ENCODE measurements at regions not wholly inside any gene's neighbourhood (a gene's known extent, or its start where the extent isn't known, plus 50 kb on each side); places are given as distances from the start of the nearest gene placed in this dataset.
"Not testable (repeated sequence)": the region's sequence is repeated elsewhere in the genome, so short reads cannot be mapped to it uniquely, and the experiment has no call there.

DNA sequence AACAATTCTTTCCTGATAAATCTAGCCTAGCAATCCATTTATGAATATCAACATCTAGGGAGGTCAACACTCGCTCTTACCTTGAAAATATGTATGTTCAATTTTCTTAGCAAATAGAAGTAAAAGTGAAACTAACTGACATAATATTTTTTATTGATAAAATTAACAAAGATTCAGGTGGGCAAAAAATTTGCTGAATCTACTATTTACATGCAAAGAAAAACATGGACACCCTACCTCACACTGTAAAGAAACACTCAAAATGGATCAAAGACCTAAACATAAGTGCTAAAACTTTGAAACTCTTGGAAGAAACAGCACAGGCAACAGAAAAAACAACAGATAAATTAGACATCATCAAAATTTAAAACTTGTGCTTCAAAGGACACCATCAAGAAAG is 151.6 kb upstream of the MYRIP start:
- no peak for DNase-seq

DNA sequence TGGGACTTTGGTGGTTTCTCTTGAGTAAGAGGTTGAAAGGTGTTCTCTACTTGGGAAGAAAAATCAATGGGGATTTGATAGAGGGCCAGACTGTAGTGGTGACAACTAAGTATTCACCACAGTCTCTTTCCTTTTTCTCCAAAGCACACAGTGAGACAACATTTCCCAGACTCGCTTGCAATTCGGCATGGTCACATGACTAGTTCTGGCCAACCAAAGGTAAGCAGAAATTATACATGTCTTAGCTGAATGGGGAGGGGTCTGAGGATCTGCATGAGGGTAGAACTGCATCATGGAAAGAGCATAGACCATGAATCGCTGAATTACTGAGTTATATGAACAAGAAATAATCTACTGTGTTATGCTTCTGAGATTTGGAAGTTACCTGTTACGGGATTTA is 144.5 kb upstream of the MYRIP start:
- DNase-seq = no peak

DNA sequence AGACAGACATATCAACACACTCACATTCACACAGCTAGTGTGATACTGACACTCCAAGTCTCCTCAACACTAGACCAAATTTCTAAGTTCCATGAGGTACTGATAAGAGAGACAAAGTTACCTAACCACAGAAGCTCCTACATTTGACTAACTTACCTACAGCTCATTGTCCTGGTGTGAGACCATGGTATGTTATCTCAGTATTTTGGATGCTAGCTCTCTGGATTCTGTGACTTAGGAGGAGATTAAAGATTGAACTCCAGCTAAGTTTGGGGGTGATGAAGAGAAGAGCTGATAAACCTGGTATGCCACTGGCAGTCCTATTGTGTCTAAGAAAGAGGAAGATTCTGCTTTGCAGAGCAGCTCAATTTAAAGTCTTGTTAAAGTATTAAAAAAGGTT is 144.0 kb upstream of the MYRIP start:
- no peak for DNase-seq

DNA sequence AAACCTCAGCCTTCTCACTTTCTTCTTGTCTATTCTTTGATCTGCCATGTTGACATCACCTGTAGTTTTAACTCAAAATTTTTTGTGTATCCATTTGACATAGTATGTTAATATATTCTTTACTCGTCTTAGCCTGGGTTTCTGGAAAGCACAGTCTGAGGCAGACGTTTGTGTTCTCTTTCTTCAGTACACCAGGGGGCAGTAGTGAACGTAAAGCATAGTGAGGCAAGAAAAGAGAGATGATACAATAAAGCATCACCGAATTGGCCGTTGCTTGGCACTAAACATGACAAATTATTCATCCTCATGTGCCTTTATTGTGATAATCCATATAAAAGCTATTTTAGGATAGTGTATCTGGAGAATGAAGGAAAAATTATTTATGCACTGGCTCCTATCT is 141.0 kb upstream of the MYRIP start:
- peak; percentile 10 for DNase-seq

DNA sequence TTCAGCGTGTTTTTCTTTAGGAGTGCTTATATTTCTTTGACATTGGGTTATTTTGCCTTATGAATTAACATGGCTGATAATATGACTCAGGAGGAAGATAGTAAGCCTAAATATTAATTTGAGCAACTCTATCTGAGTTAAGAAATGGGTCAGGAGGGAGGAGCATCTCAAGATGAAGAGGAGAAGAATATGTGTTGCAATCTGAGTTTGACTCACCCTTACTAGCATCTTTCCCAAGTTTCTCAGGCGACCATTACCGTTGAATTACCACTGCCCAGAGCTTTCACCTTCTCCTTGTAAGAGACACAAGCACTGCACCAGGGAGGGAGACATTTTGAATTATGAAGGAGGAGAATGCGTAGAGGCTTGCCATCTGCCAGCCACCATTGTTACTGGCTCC is 138.3 kb upstream of the MYRIP start:
- DNase-seq = no peak

DNA sequence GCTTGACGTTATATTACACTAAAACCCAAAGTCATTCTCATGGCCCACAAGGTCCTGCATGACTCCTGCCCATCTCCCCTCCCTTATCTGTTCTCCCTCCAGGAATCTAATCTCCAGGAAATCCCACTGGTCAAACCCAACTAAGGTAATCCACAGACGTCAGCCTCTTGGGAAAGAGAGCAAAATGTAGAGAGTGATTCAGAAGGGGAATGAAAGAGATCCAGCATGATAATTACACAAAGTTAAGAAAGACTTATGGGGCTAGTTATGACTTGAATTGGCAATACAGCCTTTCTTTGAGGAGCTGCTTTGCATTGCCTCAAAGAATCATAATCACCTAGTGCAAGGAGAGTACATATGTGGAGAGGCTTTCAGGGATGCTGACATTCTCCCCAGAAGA is 137.8 kb upstream of the MYRIP start:
- no peak for DNase-seq

DNA sequence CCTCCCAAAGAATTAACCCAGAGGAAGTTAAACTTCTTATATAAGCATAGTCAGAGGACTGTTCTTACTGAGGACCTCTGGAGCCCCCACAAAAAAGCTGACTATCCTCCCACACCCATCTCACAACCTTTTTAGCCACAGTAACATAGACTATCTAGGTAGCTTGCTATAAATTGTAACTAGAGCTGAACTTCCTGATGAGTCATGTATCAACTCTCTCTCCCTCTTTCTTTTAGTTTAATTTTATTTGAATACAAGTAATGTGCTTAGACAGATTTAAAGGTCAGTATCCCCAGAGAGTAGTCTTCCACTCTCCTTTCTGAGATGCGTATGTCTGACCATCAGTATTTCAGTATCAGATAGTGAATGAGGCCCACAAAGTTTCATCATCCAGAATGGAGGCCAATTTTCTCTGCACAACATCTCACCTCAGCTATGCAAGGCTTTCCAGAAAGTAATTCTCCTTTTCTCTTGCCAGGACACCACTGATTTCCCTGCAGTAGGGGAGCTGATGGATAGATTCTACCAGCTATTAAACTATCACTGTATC is 104.0 kb upstream of the MYRIP start:
- no peak for DNase-seq

DNA sequence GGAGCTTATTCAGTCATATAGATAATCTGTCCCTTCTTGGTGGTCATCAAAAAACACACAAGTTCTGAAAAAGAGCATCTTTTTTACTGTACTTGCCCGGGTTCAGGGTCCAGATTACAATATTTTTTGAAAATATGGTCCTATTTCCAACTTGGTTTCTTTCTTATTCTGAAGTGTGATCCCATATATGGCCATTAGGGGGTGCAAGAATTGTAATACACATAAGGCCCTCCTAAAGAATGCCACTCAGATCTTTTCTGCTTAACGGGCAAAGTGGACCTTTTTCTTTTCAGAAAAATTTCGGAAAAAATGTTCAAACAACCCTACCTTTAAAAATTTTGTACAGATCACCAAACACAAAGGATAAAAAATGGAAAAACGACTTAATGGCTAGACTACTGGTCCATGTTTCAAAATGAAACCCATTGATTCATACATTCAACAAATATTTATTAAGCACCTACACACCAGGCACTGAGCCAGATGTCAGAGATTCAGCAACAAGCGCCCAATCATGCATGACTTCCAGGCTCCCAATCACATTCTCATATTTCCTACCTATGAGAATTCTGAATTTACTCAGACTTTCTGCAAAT is 102.0 kb upstream of the MYRIP start:
- peak; percentile 8 for DNase-seq

DNA sequence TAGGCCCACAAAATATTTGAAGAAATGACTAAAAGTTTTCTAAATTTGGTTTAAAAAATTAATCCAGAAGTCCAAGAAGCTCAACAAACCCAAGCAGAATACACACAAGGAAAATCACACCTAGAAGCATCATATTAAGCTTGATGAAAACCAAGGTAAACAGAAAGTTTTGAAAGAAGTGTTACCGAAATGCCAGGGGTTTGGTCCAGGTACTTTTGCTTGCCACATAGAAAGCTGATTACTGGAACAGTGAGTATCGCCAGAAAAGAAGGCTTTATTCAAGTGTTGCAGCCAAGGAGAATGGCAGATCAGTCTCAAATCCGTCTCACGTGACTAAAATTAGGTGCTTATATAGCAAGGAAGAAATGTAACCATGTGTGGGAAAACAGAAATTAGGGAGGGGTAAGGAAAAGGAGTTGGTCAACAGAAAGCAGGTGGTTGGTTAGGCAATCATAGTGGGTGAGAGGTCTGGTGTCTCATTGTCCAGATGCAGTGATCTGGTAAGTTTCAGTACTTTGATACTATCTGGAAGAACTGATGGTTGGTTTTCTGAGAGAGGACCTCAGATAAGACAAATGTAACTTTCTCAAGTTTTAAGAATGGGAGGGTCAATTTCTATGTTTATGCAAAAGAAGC is 96.9 kb upstream of the MYRIP start:
- DNase-seq = no peak

DNA sequence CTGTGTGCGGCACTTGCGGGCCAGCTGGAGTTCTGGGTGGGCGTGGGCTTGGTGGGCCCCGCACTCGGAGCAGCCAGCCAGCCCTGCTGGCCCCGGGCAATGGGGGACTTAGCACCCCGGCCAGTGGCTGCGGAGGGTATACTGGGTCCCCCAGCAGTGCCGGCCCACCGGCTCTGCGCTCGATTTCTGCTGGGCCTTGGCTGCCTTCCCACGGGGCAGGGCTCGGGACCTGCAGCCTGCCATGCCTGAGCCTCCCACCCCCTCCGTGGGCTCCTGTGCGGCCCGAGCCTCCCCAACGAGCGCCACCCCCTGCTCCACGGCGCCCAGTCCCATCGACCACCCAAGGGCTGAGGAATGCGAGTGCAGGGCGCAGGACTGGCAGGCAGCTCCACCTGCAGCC is 96.1 kb upstream of the MYRIP start:
- DNase-seq = not testable (repeated sequence)

DNA sequence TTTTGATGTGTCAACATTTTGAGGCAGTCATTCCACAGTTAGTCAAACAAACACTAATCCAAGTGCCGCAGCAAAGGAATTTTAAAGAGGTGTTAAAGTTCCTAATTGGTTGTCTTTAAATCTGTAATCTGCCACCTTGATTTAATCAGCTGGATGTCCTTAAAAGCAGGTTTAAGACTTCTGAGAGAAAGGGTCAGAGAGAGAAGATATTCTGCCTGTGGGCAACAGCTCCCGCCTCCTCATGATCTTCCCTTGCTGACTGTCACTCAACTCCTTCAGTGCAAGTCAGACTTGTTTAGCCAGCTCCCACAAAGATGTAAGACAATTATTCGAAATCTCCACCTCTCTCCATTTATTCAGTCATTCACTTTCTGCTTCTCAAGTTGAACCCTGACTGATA is 92.6 kb upstream of the MYRIP start:
- no peak for DNase-seq

DNA sequence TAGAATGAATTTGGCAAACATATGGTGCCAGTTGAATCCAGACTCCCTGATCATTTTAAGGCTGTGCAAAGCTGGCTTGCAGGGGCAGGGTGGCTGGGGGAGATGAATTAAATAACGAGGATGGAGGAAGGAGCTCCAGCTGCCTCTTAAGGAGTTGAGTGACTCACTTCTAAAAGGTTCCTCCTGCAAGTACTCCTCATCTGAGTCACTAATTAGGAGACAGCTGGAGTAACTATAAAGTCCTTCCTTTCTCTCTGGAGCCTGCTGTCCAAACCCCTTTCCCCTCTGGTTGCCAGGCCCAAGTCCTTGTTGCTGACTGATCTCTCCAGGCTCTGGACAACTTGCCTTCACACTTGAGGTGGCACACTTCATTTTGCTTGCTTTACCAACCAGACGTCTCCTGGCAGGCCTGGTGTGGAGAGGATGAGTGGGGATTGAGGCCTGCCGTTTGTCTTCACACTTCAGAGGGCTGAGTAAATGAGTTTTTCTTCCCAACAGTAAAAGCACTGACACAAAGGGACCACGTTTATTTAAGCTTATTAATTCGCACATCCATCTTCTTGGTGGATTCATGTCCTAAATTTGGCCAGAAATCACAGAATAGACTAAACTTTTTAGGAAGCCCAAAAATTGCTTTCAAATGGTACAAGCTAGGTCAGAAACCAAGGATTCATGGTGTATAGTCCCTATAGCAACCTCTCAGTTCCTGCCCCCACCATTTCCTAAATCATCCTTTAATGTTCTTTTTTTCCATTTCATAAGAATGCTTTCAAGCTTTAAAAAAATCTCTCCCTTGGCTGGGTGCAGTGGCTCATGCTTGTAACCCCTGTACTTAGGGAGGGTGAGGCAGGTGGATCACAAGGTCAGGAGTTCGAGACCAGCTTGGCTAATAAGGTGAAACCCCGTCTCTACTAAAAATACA is 90.5 kb upstream of the MYRIP start:
- DNase-seq = no peak

DNA sequence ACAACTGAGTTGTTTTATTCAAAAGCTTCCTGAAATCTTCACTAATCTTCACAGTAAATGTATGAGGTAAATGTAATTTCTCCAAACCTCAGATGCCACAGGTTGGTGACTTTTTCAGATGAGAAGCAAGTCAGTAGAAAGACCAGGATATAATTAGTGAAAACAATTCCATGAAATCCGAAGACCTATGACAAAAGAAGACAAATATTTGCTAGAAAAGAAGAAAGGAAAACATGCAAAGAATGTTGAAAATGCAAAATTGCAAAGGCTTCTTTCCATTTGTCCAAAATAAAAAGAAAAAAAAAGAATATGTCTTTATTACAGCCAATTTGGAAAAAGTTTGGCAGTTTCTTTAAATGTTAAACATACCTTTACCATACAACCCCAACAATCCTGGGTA is 88.3 kb upstream of the MYRIP start:
- DNase-seq = no peak

DNA sequence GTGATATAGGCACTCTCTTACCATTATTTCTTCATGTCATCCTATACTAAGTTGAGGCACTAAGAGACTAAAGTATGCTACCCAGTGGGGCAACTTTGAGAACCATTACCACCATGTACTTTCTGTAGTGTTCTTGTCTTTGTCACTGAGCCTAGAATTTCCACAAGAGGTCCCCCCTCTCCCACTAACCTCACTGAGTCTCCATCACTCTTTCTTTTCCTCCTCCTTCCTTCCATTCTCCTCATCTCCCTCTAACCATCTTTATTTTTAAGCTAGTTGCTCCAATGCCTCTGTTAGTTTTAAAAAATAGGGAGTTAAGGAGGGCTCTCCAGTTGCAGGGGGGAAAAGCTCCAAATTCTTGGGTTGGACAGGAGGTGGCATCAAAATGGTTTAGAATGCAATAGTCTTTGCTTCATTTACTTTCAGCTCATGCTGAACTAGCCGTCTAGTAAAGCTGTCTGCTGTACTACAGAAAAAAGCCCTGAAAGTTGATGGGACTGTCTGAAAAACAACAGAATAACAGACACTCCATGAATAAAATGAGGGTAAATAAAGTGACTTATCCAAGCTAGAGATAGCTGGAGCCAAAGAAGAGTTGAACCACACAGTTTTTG is 85.1 kb upstream of the MYRIP start:
- DNase-seq = no peak

DNA sequence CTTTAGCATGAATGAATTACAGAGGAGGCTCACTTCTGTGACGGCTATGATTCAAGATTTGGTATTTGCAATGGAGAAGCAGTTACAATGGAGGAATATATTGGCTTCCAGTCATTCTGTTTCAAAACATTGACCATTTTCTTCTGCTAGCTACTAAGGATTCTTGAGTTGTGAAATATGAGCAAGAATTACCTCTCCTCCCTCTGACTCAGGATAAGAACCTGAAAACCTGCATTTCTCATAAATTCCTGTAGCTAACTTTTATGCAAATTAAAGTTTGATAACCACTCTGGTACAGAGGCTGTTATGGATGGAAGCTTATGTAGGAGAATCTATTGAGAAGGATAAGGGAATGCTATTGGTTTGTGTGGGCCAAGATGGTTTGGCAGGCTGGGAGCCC is 84.1 kb upstream of the MYRIP start:
- no peak for DNase-seq

DNA sequence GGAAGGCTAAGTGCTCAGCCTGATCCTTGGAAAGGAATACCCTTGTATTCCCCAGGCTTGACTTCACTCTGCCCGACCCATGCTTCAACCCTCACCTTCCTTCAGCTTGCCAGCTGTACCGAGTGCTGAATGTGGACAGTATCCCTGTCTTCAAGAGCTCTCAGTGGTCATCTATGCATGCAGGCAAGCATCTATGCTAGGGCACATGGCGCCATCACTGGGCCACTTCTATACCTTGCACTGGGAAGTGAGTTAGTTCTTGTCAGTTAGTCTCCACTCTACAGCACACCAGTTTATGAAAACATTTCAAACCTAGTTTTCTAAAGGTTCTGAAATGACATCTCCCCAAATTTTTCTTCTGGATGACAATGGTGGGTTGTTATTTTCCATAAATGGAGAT is 82.0 kb upstream of the MYRIP start:
- no peak for DNase-seq

DNA sequence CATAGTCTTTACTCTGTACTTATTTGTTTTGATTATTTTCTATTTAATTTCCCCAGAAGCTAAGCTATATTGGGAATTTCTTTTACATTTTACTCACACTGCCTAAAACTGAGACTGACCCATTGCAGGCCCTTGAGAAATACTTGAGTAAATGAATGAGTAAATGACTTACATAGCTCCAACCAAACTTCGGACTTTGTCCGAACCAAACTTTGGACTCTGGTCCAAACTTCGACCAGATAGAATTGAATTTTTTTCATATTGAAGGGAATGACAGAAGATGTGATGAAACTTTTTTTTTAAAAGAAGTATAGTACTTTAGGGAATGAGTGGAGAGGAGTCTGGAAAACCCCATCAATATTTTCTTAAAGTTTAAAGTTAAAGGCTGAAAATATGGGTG is 75.6 kb upstream of the MYRIP start:
- no peak for DNase-seq

DNA sequence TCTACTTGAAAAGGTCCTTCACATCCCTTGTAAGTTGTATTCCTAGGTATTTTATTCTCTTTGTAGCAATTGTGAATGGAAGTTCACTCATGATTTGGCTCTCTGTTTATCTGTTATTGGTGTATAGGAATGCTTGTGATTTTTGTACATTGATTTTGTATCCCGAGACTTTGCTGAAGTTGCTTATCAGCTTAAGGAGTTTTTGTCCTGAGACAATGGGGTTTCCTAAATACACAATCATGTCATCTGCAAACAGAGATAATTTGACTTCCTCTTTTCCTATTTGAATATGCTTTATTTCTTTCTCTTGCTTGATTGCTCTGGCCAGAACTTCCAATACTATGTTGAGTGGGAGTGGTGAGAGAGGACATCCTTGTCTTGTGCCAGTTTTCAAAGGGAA is 69.8 kb upstream of the MYRIP start:
- DNase-seq = not testable (repeated sequence)

DNA sequence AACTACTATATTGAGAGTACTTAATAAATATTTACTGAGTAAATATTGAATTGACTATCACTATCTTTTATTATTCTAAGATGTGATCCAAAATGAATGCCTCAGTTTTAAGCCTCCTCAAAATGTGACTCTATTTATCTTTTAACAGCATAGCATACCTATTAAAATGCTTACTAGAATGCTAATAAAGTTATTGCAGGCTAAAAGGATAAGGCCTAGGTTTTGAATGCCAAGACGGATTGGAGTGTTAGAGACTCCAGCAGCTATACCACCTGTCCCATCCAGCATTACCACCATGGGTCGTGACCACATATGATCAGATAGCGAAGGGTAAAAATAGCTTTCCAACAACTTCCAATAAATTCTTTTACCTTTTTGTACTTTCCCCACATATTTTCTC is 64.7 kb upstream of the MYRIP start:
- no peak for DNase-seq

DNA sequence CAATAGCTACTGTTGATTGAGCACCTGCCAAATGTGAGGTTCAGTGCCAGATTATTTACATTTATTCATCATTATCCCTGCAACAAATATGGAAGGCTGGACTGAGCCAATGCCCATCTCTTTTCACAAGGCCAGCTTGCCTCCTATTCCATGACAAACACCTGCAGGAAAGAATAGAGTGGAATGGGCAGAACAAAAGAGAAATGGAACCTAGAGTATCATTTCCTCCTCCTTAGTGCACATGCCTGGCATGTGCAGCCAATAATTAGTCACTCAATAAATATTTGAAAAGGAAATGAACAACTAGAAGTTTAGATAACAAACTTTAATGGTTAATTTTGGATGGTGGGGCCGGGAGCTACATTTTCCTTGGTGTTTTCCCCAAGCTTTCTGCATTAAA is 61.4 kb upstream of the MYRIP start:
- no peak for DNase-seq

DNA sequence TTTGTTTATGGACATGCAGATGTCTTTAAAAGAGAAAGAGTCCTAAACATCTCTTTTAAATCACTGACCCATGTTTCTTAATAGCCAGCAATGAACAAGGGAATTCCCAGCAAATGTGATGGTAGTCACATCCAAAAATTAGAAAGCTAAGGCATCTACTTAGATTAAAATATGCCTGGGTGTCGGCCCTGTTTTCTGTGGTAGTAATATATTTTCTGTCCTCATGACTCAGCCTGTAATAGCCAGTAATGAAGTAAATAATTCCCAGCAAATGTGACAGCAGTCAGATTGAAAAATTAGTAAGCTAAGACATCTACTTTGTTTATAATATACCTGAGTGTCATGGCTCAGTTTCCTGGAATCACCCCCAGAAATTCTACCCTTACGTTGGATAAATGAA is 60.6 kb upstream of the MYRIP start:
- DNase-seq = no peak

DNA sequence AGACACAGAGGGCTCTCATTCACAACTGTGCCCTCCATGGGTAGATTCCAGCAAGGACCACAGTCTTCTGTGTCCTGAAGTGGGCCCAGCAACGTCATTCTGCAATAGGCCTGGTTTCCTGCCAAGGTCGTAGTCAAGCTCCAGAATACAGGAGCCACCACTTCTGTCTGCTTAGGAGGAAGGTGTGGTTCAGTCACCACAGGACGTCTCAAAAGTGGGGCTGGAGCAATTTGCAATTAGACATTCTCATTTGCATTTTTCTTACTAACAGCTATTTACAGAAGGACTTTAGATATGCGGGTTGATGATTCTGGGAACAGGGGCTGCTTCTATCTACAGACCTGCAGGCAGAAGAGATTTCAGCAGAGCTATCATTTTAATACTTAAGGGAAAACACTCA is 58.7 kb upstream of the MYRIP start:
- no peak for DNase-seq

DNA sequence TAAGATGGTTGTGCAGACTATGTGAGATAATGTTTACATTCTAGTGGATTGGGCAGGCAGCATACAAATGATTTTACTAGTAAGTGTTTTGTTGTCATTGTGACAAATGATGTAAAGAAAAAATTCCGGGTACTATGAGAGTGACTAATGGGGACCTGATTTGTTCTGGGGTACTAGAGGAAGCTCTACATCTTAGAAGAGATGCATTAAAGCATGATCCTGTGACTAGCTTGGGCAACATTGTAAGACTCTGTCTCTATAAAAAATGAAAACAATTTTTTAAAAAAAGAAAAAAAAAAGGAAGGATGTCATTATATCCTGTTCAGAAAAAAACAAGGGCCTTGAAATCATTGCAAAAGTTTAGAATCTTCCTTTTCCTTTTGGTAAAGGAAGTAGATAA is 58.1 kb upstream of the MYRIP start:
- DNase-seq = no peak

Measured in CD4-positive, alpha-beta T cell treated with Interleukin-4 for 4 hours (primary cell).